Mesendoderm (in vitro differentiated cells): ENCODE measurements at regions not wholly inside any gene's neighbourhood (a gene's known extent, or its start where the extent isn't known, plus 50 kb on each side); places are given as distances from the start of the nearest gene placed in this dataset.

Experiments
- DNase-seq: peaks from one replicate; pipeline ENCODE4 v3.0.0; 2013
- H2AK5ac ChIP-seq: 2 replicates; pipeline ENCODE4 v1.6.1; 2013; ENCODE audit warnings: low read length, inconsistent platforms
- H2BK120ac ChIP-seq: 2 replicates; pipeline ENCODE4 v1.6.1; 2013; ENCODE audit warnings: low read depth, mild to moderate bottlenecking, low read length, moderate library complexity, mixed read lengths
- H2BK15ac ChIP-seq: replicated peaks from 2 replicates; pipeline ENCODE4 v1.6.1; 2013; ENCODE audit warnings: low read depth, mild to moderate bottlenecking, moderate library complexity
- H2BK5ac ChIP-seq: 2 replicates; pipeline ENCODE4 v1.6.1; 2013; ENCODE audit warnings: low read length, inconsistent platforms
- H3K18ac ChIP-seq: 2 replicates; pipeline ENCODE4 v1.6.1; 2013; ENCODE audit warnings: mild to moderate bottlenecking, low read length, mixed read lengths
- H3K23ac ChIP-seq: one replicate; pipeline ENCODE4 v1.6.1; 2013; ENCODE audit warnings: low read length
- H3K27ac ChIP-seq: 2 replicates; pipeline ENCODE4 v1.5.1; 2013; ENCODE audit warnings: low read depth, mild to moderate bottlenecking, inconsistent platforms, low read length, moderate library complexity
- H3K27me3 ChIP-seq: 2 replicates; pipeline ENCODE4 v1.6.1; 2013; ENCODE audit warnings: low read length, control low read depth, mild to moderate bottlenecking, inconsistent platforms; ENCODE audit not compliant: insufficient read depth, poor library complexity
- H3K36me3 ChIP-seq: 2 replicates; pipeline ENCODE4 v1.6.1; 2013; ENCODE audit warnings: low read length, inconsistent platforms; ENCODE audit not compliant: control insufficient read depth, insufficient read depth
- H3K4ac ChIP-seq: one replicate; pipeline ENCODE4 v1.6.1; 2013; ENCODE audit warnings: low read depth, mild to moderate bottlenecking, low read length, moderate library complexity
- H3K4me1 ChIP-seq: 2 replicates; pipeline ENCODE4 v1.6.1; 2013; ENCODE audit warnings: low read depth, low read length, inconsistent platforms; ENCODE audit not compliant: control insufficient read depth
- H3K4me2 ChIP-seq: 2 replicates; pipeline ENCODE4 v1.6.1; 2013; ENCODE audit warnings: low read length
- H3K4me3 ChIP-seq: 2 replicates; pipeline ENCODE4 v1.5.1; 2013; ENCODE audit warnings: mild to moderate bottlenecking, low read length
- H3K56ac ChIP-seq: one replicate; pipeline ENCODE4 v1.6.1; 2013; ENCODE audit warnings: low read length
- H3K79me1 ChIP-seq: 2 replicates; pipeline ENCODE4 v1.6.1; 2013; ENCODE audit warnings: low read length, inconsistent platforms
- H3K79me2 ChIP-seq: 2 replicates; pipeline ENCODE4 v1.6.1; 2013; ENCODE audit warnings: mild to moderate bottlenecking, low read length; ENCODE audit not compliant: control insufficient read depth, insufficient read depth
- H3K9ac ChIP-seq: 2 replicates; pipeline ENCODE4 v1.6.1; 2013; ENCODE audit warnings: low read length, inconsistent platforms
- H4K5ac ChIP-seq: one replicate; pipeline ENCODE4 v1.6.1; 2013; ENCODE audit warnings: low read length
- H4K8ac ChIP-seq: one replicate; pipeline ENCODE4 v1.6.1; 2013; ENCODE audit warnings: low read depth, mild to moderate bottlenecking, control low read depth, low read length, moderate library complexity
- whole genome bisulfite sequencing: extraction: QIAGEN DNeasy Blood & Tissue Kit; methylation state at CpG from one replicate; pipeline ENCODE4 v1.1.7; 2013; ENCODE audit warnings: low lambda C conversion rate, missing lambda C conversion rate; ENCODE audit not compliant: insufficient coverage; ENCODE audit errors: extremely low coverage; 5-methylcytosine and 5-hydroxymethylcytosine counted together

GRCh38 chrX:10756441-10756840, 136.1 kb upstream of the MID1 start:
- Histone ChIP-seq H3K4ac (no peak overlapping the region), H2BK15ac (no peak overlapping the region), H2BK5ac (no peak overlapping the region), H4K8ac (no peak overlapping the region), H3K9ac (no peak overlapping the region), H2BK120ac (no peak overlapping the region), H2AK5ac (no peak overlapping the region), H3K4me1 (no peaks in the 10 kb centered on the region), H3K23ac (no peak overlapping the region), H3K4me2 (no peak overlapping the region), H3K36me3 (no peaks in the 10 kb centered on the region), H3K27me3 (no peaks in the 10 kb centered on the region), H3K27ac (no peak overlapping the region), H3K4me3 (no peak overlapping the region), H4K5ac (no peak overlapping the region), H3K79me1 (no peaks in the 10 kb centered on the region), H3K18ac (no peak overlapping the region), H3K56ac (no peak overlapping the region), H3K79me2 (no peaks in the 10 kb centered on the region)
- no CpG with 5 or more reads among the region's 3 CpGs for WGBS
- DNase-seq: peak; percentile 83

GRCh38 chrX:10759141-10759799, 138.9 kb upstream of the MID1 start:
- Histone ChIP-seq H3K23ac (no peak overlapping the region), H4K8ac (no peak overlapping the region), H3K79me2 (no peaks in the 10 kb centered on the region), H2BK5ac (no peak overlapping the region), H3K18ac (no peak overlapping the region), H3K27ac (no peak overlapping the region), H2BK120ac (no peak overlapping the region), H3K79me1 (no peaks in the 10 kb centered on the region), H3K27me3 (no peaks in the 10 kb centered on the region), H3K4ac (no peak overlapping the region), H2BK15ac (peak overlapping the region; percentile 64), H3K36me3 (no peaks in the 10 kb centered on the region), H3K56ac (peak overlapping the region; percentile 15), H4K5ac (no peak overlapping the region), H3K9ac (no peak overlapping the region), H3K4me2 (no peak overlapping the region), H3K4me3 (no peak overlapping the region), H2AK5ac (no peak overlapping the region), H3K4me1 (no peaks in the 10 kb centered on the region)
- DNase-seq: peak; percentile 49
- no CpG with 5 or more reads among the region's 10 CpGs for WGBS

DNA sequence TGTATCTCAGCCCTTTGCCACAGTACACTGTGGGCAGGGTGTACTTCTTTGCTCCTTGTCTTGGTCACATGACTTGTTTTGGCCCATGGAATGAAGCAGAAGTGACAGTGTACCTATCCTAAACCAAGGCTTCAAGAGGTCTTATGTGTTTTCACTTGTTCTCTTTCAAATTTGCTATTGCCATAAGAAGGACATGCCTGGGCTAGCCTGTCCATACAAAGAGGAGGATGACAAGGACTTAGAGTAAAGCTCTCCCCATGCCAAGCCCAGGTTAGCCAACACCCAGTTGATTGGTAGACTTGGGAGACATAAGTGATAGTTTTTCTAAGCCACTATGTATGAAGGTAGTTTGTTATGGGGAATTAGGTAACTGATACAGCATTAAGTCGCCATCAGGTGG, 141.1 kb upstream of the MID1 start:
- Histone ChIP-seq H3K18ac (no peak overlapping the region), H4K5ac (no peak overlapping the region), H2BK5ac (no peak overlapping the region), H3K9ac (no peak overlapping the region), H3K4me3 (no peak overlapping the region), H3K79me1 (no peaks in the 10 kb centered on the region), H3K4ac (no peak overlapping the region), H3K36me3 (no peaks in the 10 kb centered on the region), H2BK120ac (no peak overlapping the region), H3K27me3 (no peaks in the 10 kb centered on the region), H3K27ac (no peak overlapping the region), H4K8ac (no peak overlapping the region), H3K79me2 (no peaks in the 10 kb centered on the region), H3K56ac (no peak overlapping the region), H2BK15ac (no peak overlapping the region), H2AK5ac (no peak overlapping the region), H3K23ac (no peak overlapping the region), H3K4me2 (no peak overlapping the region), H3K4me1 (no peaks in the 10 kb centered on the region)
- no peak for DNase-seq
- WGBS: no CpG with 5 or more reads among the region's 1 CpG

DNA sequence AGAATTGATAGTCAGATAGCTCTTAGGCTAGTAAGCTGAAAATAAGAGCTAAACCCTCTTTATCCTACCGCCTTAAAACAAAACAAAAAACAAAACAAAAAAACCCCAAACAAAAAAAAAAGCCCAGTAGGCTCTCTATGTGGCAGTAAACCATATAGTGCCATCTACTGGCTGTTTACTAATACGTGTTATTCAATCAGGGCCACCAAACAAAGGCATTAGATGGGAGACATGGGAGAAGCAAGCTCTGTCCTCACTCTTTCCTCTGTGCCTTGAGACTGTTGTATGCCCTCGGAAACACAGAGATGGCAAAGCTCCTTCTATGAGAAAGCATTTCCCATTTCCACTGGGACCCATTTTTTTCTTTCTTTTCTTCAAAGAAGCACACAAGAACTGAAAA, 148.8 kb upstream of the MID1 start:
- Histone ChIP-seq H3K18ac (no peak overlapping the region), H4K8ac (no peak overlapping the region)
- WGBS: no CpG with 5 or more reads among the region's 3 CpGs

DNA sequence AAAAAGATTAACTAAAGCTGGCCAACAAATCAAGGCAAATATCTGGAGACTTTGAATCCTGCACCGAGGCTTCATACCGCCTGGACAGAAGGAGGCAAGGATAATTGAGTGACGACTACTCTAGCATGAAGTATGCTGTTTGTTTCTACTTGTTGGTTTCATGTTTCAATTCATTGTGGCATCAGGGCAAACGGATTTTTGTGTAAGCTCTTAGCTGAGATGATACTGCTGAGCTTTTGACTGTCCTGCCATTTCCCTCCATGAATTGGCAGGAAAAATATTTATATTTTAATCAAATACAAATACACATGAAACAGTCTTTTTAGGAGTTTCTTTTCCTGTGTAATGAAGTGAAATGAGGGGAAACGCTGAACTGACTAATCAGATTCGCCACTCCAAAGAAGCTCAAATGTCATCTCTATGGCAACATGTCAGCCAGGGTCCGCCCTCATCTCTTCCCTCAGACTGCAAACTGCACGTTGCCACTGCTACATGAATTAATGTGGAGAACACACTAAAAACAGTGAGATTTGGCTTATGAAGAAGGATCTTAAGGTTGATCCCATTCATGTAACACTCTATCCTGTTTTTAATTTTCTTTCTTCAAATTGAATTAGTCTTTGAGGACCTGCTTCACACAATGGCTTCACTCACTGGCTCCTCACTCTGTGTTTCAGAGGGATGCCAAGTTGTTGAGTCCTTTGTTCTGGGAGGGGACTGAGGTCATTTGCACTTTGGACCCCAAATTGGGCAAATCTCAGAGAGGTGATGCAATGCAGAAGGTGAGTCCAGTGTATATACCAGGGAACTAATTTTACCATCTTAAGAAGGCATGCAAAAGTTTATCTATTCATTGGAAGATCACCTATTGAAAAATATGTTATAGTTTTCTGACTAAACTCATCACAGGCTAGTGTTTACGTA, 149.6 kb upstream of the MID1 start:
- Histone ChIP-seq H2BK120ac (no peak overlapping the region), H3K4me2 (no peak overlapping the region), H3K27ac (no peak overlapping the region), H3K4me1 (no peaks in the 10 kb centered on the region), H3K9ac (no peak overlapping the region), H3K18ac (no peak overlapping the region), H3K36me3 (no peaks in the 10 kb centered on the region), H2AK5ac (no peak overlapping the region), H2BK5ac (no peak overlapping the region), H2BK15ac (no peak overlapping the region), H3K27me3 (no peaks in the 10 kb centered on the region), H3K79me1 (no peaks in the 10 kb centered on the region), H4K8ac (no peak overlapping the region), H3K4ac (no peak overlapping the region), H3K79me2 (no peaks in the 10 kb centered on the region), H3K4me3 (no peak overlapping the region), H3K23ac (no peak overlapping the region), H4K5ac (no peak overlapping the region), H3K56ac (peak overlapping the region; percentile 49)
- no CpG with 5 or more reads among the region's 9 CpGs for WGBS
- peak; percentile 37 for DNase-seq

More for the DNA sequence above, 148.8 kb upstream of the MID1 start:
- Histone ChIP-seq H3K79me1 (no peaks in the 10 kb centered on the region), H4K5ac (no peak overlapping the region), H3K4ac (no peak overlapping the region), H2AK5ac (no peak overlapping the region), H3K4me1 (no peaks in the 10 kb centered on the region), H3K4me2 (no peak overlapping the region), H3K79me2 (no peaks in the 10 kb centered on the region), H2BK15ac (no peak overlapping the region), H3K9ac (no peak overlapping the region), H3K23ac (no peak overlapping the region), H3K36me3 (no peaks in the 10 kb centered on the region), H2BK5ac (no peak overlapping the region), H3K56ac (no peak overlapping the region), H3K4me3 (no peak overlapping the region), H2BK120ac (no peak overlapping the region), H3K27me3 (no peaks in the 10 kb centered on the region), H3K27ac (no peak overlapping the region)
- peak; percentile 76 for DNase-seq
